K562 (cell line): ENCODE measurements at regions not wholly inside any gene's neighbourhood (a gene's known extent, or its start where the extent isn't known, plus 50 kb on each side); places are given as distances from the start of the nearest gene placed in this dataset.

Source experiments
- ATAC-seq: fragments of 200-7000 bp; cut with Tn5 transposase; 3 replicates; pipeline ENCODE4 v1.9.1; 2020; ENCODE audit warnings: moderate library complexity
- BruUV-seq: library from RNA; stranded (reverse); fragments of 400-500 nt; replicated peaks from 2 replicates; lab custom pipeline; 2021; lab: Mats Ljungman, UMichigan
- CTCF ChIA-PET: fragments of 300-600 bp; formaldehyde crosslinking; extraction: SDS; loops from one replicate; lab custom pipeline; 2021; ENCODE audit warnings: low intra/inter-chr PET ratio; lab: Yijun Ruan, JAX
- POLR2A ChIA-PET: fragments of 300-600, 350-650 bp; sonication (Branson Sonifier 250); formaldehyde crosslinking; extraction: SDS; loops from one replicate; lab custom pipeline; 2021; ENCODE audit warnings: antibody characterized with exemption, inconsistent platforms; lab: Yijun Ruan, JAX
- DNase-seq, 4 experiments: peaks; one replicate each; pipeline versions ENCODE4 v3.0.0 to v3.0.0-alpha.2; 2011 to 2018; ENCODE audit warnings: low spot score in 3 of 4, mixed read lengths in 3 of 4; ENCODE audit errors: extremely low read depth in 1 of 4
- FAIRE-seq: peaks from 2 replicates; lab custom pipeline; 2011; peaks lifted over from hg19 to GRCh38; lab: Jason Lieb, UNC
- H2AFZ ChIP-seq: 2 replicates; pipeline ENCODE4 v1.6.0; 2011; ENCODE audit warnings: low read depth, low read length, control low read depth, inconsistent platforms
- H3K27ac ChIP-seq: fragments of 200-600 bp; 3 replicates; pipeline ENCODE4 v1.8.0; 2011; ENCODE audit warnings: low read depth, mild to moderate bottlenecking, control low read depth, inconsistent platforms, low read length, moderate library complexity, mixed read lengths; ENCODE audit errors: extremely low read depth
- H3K27me3 ChIP-seq, 2 experiments: fragments of 300-600 bp in 1 of 2; 2 replicates in 1 of 2; 3 replicates in 1 of 2; pipeline versions ENCODE4 v1.6.0 to v1.8.0; 2011; ENCODE audit warnings: inconsistent platforms in 2 of 2, low read length in 2 of 2, mild to moderate bottlenecking in 1 of 2, mixed read lengths in 1 of 2, moderate library complexity in 1 of 2; ENCODE audit not compliant: control insufficient read depth in 2 of 2, insufficient read depth in 2 of 2
- H3K36me3 ChIP-seq: fragments of 300-600 bp; 3 replicates; pipeline ENCODE4 v1.8.0; 2011; ENCODE audit warnings: mild to moderate bottlenecking, low read length, inconsistent platforms; ENCODE audit not compliant: control insufficient read depth, insufficient read depth
- H3K4me1 ChIP-seq, 2 experiments: fragments of 200-600 bp in 1 of 2; replicated peaks in 1 of 2; 2 replicates in 1 of 2; 3 replicates in 1 of 2; pipeline versions ENCODE4 v1.5.1 to v1.8.0; 2011; ENCODE audit warnings: inconsistent platforms in 2 of 2, low read length in 2 of 2, mild to moderate bottlenecking in 1 of 2, mixed read lengths in 1 of 2, moderate library complexity in 1 of 2; ENCODE audit not compliant: control insufficient read depth in 2 of 2, insufficient read depth in 2 of 2
- H3K4me2 ChIP-seq: 2 replicates; pipeline ENCODE4 v1.6.1; 2011; ENCODE audit warnings: low read length, control low read depth, inconsistent platforms, mixed read lengths; ENCODE audit not compliant: insufficient read depth
- H3K4me3 ChIP-seq: fragments of 200-600 bp; sonication (generic), shearing (Covaris generic); 2 replicates; pipeline ENCODE4 v1.5.1; 2016; ENCODE audit warnings: control low read depth, inconsistent platforms
- H3K79me2 ChIP-seq: fragments of 200-600 bp; 3 replicates; pipeline ENCODE4 v1.8.0; 2011; ENCODE audit warnings: low read length, inconsistent platforms; ENCODE audit not compliant: control insufficient read depth, insufficient read depth
- H3K9ac ChIP-seq, 2 experiments: 2 replicates each; pipeline versions ENCODE4 v1.6.0 to v1.6.1; 2011; ENCODE audit warnings: low read depth in 2 of 2, low read length in 2 of 2, control low read depth in 1 of 2, inconsistent platforms in 1 of 2, mild to moderate bottlenecking in 1 of 2, mixed read lengths in 1 of 2; ENCODE audit not compliant: insufficient read depth in 1 of 2
- H3K9me1 ChIP-seq: one replicate; pipeline ENCODE4 v1.6.0; 2011; ENCODE audit warnings: inconsistent platforms, mild to moderate bottlenecking, low read length, moderate library complexity; ENCODE audit not compliant: control insufficient read depth, insufficient read depth
- H3K9me3 ChIP-seq: replicated peaks from 2 replicates; pipeline ENCODE4 v1.5.1; 2011; ENCODE audit warnings: low read depth, low read length, inconsistent platforms; ENCODE audit not compliant: control insufficient read depth, insufficient read depth
- H4K20me1 ChIP-seq: replicated peaks from 2 replicates; pipeline ENCODE4 v1.6.1; 2011; ENCODE audit warnings: low read length, inconsistent platforms, mixed read lengths; ENCODE audit not compliant: control insufficient read depth, insufficient read depth
- MED1 ChIP-seq: sonication (generic); formaldehyde crosslinking; IDR thresholded peaks from 2 replicates; pipeline ENCODE4 v1.8.1; 2023; ENCODE audit warnings: missing genetic modification reagents, borderline replicate concordance
- WGBS: fragments of 100-300 bp; shearing (Covaris generic); methylation state at CpG from one replicate; pipeline ENCODE4 v1.1.6; 2016; ENCODE audit warnings: low coverage, mixed read lengths; ENCODE audit not compliant: insufficient coverage; ENCODE audit errors: missing lambda C conversion rate; 5-methylcytosine and 5-hydroxymethylcytosine counted together
- in situ Hi-C: fragments of 300-500 bp; cut with MboI; formaldehyde crosslinking; loops from 4 replicates; pipeline ENCODE4 v1.15.0; 2018; ENCODE audit warnings: inconsistent platforms, mixed read lengths
- intact Hi-C: fragments of 100-400 bp; cut with micrococcal nuclease; formaldehyde crosslinking; loops from 2 replicates; pipeline ENCODE4 v1.14.2; 2022
- TF ChIP-seq, protein P1 (sequence below), 2 experiments: fragments of 450-650 bp in 1 of 2; sonication (generic) in 1 of 2; formaldehyde crosslinking in 1 of 2; IDR thresholded peaks; 2 replicates each; pipeline versions ENCODE4 v1.7.1 to v1.9.0; 2016 to 2022; ENCODE audit warnings: inconsistent platforms in 1 of 2, mild to moderate bottlenecking in 1 of 2, missing genetic modification reagents in 1 of 2

- intact Hi-C loops, result no loop called here
- H4K20me1 ChIP-seq, result no peaks in the 10 kb centered on the region
- no peak overlapping the region for H2AFZ ChIP-seq
- no peaks in the 10 kb centered on the region for H3K79me2 ChIP-seq
- TF ChIP-seq, protein P1, sequence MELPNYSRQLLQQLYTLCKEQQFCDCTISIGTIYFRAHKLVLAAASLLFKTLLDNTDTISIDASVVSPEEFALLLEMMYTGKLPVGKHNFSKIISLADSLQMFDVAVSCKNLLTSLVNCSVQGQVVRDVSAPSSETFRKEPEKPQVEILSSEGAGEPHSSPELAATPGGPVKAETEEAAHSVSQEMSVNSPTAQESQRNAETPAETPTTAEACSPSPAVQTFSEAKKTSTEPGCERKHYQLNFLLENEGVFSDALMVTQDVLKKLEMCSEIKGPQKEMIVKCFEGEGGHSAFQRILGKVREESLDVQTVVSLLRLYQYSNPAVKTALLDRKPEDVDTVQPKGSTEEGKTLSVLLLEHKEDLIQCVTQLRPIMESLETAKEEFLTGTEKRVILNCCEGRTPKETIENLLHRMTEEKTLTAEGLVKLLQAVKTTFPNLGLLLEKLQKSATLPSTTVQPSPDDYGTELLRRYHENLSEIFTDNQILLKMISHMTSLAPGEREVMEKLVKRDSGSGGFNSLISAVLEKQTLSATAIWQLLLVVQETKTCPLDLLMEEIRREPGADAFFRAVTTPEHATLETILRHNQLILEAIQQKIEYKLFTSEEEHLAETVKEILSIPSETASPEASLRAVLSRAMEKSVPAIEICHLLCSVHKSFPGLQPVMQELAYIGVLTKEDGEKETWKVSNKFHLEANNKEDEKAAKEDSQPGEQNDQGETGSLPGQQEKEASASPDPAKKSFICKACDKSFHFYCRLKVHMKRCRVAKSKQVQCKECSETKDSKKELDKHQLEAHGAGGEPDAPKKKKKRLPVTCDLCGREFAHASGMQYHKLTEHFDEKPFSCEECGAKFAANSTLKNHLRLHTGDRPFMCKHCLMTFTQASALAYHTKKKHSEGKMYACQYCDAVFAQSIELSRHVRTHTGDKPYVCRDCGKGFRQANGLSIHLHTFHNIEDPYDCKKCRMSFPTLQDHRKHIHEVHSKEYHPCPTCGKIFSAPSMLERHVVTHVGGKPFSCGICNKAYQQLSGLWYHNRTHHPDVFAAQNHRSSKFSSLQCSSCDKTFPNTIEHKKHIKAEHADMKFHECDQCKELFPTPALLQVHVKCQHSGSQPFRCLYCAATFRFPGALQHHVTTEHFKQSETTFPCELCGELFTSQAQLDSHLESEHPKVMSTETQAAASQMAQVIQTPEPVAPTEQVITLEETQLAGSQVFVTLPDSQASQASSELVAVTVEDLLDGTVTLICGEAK (IDR thresholded peaks at IDR 0.05), result peak; percentile 75
- TF ChIP-seq, protein P1 (CRISPR knock-in tag; IDR thresholded peaks at IDR 0.05), result no peak
- no peak for TF ChIP-seq MED1
- WGBS, result 22% methylated on average over 2 of the region's 2 CpGs
- H3K9me1 ChIP-seq, result no peaks in the 10 kb centered on the region
- in situ Hi-C loops, result no loop called here
- no peaks in the 10 kb centered on the region for H3K36me3 ChIP-seq
- H3K27ac ChIP-seq, result no peak overlapping the region
- H3K4me1 ChIP-seq, result no peaks in the 10 kb centered on the region
- no TSS peak for BruUV-seq
- CTCF ChIA-PET, result no interaction called here
- no peaks in the 10 kb centered on the region for H3K9me3 ChIP-seq
- H3K4me2 ChIP-seq, result no peak overlapping the region
- no peak overlapping the region for H3K4me3 ChIP-seq
- no peak for ATAC-seq
- DNase-seq, result no peak
- no peaks in the 10 kb centered on the region for H3K27me3 ChIP-seq
- POLR2A ChIA-PET, result interaction anchor here (1.3 kb wide), 1 partner anchor 9 kb away, joined by 3 read pairs; no protein-coding TSS in a partner anchor
- H3K9ac ChIP-seq, result no peak overlapping the region
- no peak for FAIRE-seq
These were observed 79.7 kb upstream of the ELOVL6 start for GRCh38 chr4:110278127-110278526.
